ENCODE measurements at regions not wholly inside any gene's neighbourhood (a gene's known extent, or its start where the extent isn't known, plus 50 kb on each side); places are given as distances from the start of the nearest gene placed in this dataset.

DNA sequence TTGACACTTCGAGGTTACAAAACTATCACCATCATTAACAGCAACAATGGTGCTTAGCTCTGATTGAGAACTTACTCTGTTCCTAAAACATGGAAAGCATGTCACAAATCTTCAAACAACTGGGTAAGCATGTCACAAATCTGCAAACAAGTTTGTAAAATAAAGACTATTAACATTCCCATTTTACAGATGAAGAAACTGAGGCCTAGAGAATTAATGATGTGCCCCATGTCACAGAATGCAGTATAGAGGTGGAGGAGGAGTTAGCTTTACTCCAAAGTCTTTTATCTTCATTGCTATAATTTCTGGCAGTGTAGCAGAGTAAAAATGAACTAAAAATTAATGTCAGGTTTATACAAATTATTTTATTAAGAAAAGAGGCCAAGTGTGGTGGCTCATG, 73.4 kb downstream of the NR2F2 start:
- no peak overlapping the region for H3K4me3 ChIP-seq (ENCODE audit: low read depth, low read length)
- TF ChIP-seq, protein P1, sequence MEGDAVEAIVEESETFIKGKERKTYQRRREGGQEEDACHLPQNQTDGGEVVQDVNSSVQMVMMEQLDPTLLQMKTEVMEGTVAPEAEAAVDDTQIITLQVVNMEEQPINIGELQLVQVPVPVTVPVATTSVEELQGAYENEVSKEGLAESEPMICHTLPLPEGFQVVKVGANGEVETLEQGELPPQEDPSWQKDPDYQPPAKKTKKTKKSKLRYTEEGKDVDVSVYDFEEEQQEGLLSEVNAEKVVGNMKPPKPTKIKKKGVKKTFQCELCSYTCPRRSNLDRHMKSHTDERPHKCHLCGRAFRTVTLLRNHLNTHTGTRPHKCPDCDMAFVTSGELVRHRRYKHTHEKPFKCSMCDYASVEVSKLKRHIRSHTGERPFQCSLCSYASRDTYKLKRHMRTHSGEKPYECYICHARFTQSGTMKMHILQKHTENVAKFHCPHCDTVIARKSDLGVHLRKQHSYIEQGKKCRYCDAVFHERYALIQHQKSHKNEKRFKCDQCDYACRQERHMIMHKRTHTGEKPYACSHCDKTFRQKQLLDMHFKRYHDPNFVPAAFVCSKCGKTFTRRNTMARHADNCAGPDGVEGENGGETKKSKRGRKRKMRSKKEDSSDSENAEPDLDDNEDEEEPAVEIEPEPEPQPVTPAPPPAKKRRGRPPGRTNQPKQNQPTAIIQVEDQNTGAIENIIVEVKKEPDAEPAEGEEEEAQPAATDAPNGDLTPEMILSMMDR (IDR thresholded peaks at IDR 0.05; ENCODE audit: borderline replicate concordance, insufficient read depth, low read depth, low read length): no peak

DNA sequence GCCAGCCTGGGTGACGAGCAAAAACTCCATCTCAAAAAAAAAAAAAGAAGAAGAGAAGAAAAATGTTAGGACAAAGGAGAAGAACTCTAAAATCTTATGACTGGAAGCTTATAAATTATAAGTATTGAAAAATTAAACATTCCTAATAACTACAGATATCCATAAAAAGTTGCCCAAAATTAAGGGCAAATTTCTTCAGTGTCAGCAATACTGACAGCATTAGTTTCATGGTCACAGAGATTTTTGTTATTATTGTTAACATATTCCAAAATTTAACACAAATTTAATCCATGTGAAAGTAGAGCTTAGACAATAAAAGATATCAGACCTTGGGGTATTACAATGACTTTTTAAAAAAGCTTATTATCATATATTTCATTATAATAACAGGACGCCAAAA, 74.1 kb downstream of the NR2F2 start:
- TF ChIP-seq, protein P1 (IDR thresholded peaks at IDR 0.05; ENCODE audit: borderline replicate concordance, insufficient read depth, low read depth, low read length): no peak
- no peak overlapping the region for H3K4me3 ChIP-seq (ENCODE audit: low read depth, low read length)

DNA sequence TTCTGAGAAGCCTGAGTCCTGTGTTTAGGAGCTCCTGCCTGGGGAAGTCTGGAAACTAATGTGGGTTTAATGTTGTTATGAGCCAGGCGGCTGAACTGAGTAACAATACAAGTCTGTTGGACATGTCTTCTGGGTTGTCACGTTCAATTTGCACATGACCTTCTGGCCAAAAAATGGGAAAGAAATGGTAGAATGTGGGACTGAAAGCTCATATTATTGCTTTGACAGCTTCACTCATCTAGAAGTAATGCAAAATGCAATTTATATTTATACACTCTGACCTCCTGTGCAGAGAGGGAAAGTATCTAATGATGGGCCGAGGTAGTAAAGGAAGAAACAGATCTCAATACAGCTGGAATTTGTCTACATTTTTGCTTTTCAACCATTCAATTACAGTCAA, 75.8 kb downstream of the NR2F2 start:
- TF ChIP-seq, protein P1 (IDR thresholded peaks at IDR 0.05; ENCODE audit: borderline replicate concordance, insufficient read depth, low read depth, low read length): no peak
- H3K4me3 ChIP-seq (ENCODE audit: low read depth, low read length): no peak overlapping the region

DNA sequence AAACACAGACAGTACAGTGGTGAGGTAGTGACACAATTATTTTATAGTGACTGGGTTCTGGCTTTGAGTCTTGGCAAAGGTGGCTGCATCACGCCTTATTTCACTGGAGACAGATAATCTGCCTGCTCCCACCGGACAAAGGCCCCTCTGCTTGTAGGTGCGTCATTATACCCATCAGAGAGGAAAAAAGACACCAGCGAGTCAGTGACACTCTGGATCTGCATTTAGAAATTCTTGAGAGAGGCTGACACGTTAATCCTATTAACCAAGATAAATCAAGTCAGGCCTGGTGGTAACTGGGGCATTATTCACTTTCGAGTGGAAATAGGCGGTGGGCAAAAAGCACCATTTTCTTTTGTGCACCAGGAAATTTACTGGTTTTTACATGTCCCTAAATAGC, 76.2 kb downstream of the NR2F2 start:
- TF ChIP-seq, protein P1 (IDR thresholded peaks at IDR 0.05; ENCODE audit: borderline replicate concordance, insufficient read depth, low read depth, low read length): no peak
- no peak overlapping the region for H3K4me3 ChIP-seq (ENCODE audit: low read depth, low read length)

DNA sequence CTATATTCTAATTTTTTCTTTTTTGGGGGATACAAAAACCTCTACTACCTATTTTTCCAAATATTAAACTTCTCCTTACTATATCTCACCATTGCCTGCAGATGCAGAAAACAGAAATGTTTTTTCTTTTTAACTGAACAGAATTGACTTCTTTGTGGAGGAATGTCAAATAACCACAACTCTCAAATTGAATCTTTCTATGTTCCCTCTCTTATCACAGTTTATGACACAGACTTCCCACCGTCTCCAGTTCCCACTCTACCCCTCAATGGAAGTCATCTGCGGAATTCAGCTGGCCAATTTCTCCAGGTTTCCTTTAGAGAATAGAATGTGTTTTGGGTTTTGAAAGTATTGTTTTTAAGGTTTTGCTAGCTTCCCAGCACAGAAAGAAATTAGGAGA, 77.0 kb downstream of the NR2F2 start:
- TF ChIP-seq, protein P1 (IDR thresholded peaks at IDR 0.05; ENCODE audit: borderline replicate concordance, insufficient read depth, low read depth, low read length): no peak
- no peak overlapping the region for H3K4me3 ChIP-seq (ENCODE audit: low read depth, low read length)

DNA sequence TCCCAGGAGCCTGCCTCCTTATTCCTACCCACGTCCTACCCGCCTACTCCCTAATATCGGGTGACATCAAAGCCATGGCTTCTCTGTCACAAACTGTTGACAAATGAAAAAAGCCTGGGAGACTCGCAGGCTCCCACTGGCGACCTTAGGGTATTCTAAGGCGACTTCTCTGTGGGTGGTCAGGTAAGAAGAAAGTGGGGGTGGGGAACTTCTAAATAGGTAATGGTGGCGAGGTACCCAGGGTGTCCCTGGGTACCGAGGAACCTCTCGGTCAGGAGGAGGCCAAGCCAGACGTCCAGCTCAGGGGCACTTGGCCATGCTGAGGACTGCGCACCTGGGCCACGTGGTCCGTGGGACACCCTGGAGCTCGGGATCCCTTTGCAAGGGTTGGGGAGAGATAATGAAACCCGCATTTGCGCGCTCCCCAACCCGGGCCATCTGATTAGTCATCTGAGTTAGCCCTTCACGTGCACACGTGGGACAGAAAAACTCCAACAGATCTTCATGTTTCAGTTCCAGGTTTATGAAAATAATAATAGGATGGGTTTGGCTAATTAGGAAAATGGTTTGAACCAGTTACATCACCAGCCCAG, 78.2 kb downstream of the NR2F2 start:
- TF ChIP-seq, protein P1 (IDR thresholded peaks at IDR 0.05; ENCODE audit: borderline replicate concordance, insufficient read depth, low read depth, low read length): no peak
- H3K4me3 ChIP-seq (ENCODE audit: low read depth, low read length): no peak overlapping the region

DNA sequence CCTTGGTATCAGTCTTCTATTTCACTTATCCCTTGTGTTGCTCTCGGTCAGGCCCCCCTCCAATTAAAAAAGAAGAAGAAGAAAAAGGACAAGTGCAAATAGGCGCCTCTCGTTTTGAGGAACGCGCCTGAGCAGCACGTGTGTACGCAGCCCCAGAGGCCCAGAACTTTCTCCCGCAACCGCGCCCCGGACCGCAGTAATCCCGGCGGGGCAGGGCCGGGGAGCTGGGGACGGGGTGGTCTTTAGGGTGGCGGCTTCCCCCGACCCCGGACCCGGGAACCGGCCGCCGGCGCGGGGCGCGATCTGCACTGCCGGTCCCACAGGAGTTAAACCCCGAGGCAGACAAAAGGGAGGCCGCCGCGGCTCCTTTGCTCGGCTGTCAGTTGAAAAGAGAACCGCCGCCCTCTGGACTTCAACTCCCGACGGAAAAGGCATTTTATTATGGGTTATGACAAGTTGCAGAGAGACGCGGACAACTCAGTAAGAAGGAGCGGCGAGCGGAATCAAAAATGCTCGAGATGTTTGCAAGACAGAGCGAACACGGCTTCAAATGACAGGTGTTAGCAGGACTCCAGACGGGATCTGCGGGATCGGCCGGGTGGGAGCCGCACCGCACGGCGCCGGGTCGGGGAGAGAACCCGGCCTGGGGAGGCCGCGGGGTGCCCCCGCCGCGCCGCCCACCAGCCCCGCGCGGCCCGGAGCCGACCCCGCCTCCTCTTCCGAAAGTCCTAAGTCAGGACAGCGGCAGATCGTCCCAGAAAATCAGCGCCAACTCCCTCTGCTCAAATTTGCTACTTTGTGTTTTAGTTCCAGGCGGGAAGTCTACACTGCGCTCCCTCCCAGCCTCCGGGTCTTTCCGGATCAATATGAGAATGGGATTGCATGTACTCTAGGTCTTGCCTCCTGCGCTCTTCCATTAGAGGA, 79.0 kb downstream of the NR2F2 start:
- TF ChIP-seq, protein P1 (IDR thresholded peaks at IDR 0.05; ENCODE audit: borderline replicate concordance, insufficient read depth, low read depth, low read length): no peak
- H3K4me3 ChIP-seq (ENCODE audit: low read depth, low read length): no peak overlapping the region
